ENCODE measurements at regions not wholly inside any gene's neighbourhood (a gene's known extent, or its start where the extent isn't known, plus 50 kb on each side); places are given as distances from the start of the nearest gene placed in this dataset.

DNA sequence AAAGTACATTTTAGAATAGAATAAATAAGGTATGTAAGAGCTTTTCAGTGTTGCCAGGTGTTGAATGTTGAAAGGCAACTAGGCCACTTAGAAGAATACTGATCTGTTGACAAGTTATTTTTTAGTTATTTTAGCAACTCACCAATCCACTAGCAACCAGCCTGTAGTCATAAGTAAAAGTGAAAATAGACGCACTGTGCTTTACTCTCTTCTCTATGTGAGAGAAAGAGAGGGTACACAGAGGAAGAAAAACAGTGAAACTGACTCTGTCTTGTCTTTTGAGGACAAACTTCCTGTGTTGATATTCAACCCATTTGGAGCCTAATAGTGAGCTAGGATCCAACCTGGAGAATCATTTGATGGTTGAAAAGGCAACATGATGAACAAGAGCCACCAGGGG, 327.1 kb upstream of the GOLIM4 start:
- Histone ChIP-seq H3K9me3 (ENCODE audit: control insufficient read depth in 1 of 2, insufficient read depth in 1 of 2, low read depth in 1 of 2, low read length in 2 of 2) (no peaks in the 10 kb centered on the region), H3K4me1 (ENCODE audit: control insufficient read depth in 1 of 2, insufficient read depth in 2 of 2, low read length in 2 of 2) (no peaks in the 10 kb centered on the region), H3K9ac (ENCODE audit: low read length) (no peak overlapping the region), H3K27ac (ENCODE audit: low read depth, low read length) (no peak overlapping the region), H3K79me2 (ENCODE audit: insufficient read depth, low read length) (no peaks in the 10 kb centered on the region), H3K4me2 (ENCODE audit: low read length) (no peak overlapping the region), H2AFZ (ENCODE audit: low read depth, low read length, poor library complexity, severe bottlenecking) (no peak overlapping the region), H3K9me2 (ENCODE audit: insufficient read depth) (no peaks in the 10 kb centered on the region), H3K4me3 (replicated peaks in 1 of 2; ENCODE audit: low read depth in 1 of 2, low read length in 2 of 2) (no peak overlapping the region), H3K36me3 (ENCODE audit: control insufficient read depth in 1 of 2, insufficient read depth in 2 of 2, low read length in 2 of 2) (no peaks in the 10 kb centered on the region), H3K27me3 (ENCODE audit: insufficient read depth, low read length) (peaks cover 10% of the 10 kb centered on the region; the same call in 1 of the 2 replicates), H4K20me1 (ENCODE audit: insufficient read depth) (no peaks in the 10 kb centered on the region)
- DNase-seq (ENCODE audit: low read depth, low spot score): no peak
- TF ChIP-seq EGR1 (IDR thresholded peaks at IDR 0.05; ENCODE audit: low read depth): no peak
- TF ChIP-seq, protein P1, sequence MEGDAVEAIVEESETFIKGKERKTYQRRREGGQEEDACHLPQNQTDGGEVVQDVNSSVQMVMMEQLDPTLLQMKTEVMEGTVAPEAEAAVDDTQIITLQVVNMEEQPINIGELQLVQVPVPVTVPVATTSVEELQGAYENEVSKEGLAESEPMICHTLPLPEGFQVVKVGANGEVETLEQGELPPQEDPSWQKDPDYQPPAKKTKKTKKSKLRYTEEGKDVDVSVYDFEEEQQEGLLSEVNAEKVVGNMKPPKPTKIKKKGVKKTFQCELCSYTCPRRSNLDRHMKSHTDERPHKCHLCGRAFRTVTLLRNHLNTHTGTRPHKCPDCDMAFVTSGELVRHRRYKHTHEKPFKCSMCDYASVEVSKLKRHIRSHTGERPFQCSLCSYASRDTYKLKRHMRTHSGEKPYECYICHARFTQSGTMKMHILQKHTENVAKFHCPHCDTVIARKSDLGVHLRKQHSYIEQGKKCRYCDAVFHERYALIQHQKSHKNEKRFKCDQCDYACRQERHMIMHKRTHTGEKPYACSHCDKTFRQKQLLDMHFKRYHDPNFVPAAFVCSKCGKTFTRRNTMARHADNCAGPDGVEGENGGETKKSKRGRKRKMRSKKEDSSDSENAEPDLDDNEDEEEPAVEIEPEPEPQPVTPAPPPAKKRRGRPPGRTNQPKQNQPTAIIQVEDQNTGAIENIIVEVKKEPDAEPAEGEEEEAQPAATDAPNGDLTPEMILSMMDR (IDR thresholded peaks at IDR 0.05 in 2 of 3, conservative IDR thresholded peaks at IDR 0.05 in 1 of 3; ENCODE audit: borderline replicate concordance in 1 of 3, insufficient read depth in 1 of 3, low read depth in 2 of 3, low read length in 2 of 3): 0 out of 6 replicates have a peak, but pooled peaks of 1 of the 3 experiments have one; percentile 22
- ChIA-PET POLR2A (no interaction called here), CTCF (no interaction called here), RAD21 (ENCODE audit: low non-redundant PET in 1 of 2, low total read pairs in 2 of 2, uncharacterized antibody in 2 of 2, unreplicated experiment in 2 of 2) (no interaction called here)
- intact Hi-C loops (cut with micrococcal nuclease): no loop called here
- ATAC-seq: no peak
- BruUV-seq (replicated peaks): no TSS peak

DNA sequence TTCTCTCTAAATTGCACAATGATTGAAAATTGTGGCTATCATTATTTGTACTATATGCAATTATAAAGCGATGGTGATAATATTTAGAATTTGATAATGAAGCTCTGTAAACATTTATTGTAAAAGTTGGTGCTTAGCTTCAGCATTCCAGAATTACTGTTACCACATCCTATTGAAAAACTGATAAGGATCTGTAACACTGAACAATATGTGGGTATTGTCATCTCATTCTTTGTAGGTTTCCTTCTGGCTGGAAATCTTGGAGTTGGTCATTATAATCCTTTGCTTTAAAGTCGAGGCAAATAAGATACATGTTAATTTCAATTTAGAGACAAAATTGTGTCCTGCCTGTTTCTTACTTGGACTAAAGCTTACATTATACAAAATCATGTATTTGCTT, 323.4 kb upstream of the GOLIM4 start:
- POLR2A ChIA-PET: no interaction called here
- H3K4me2 ChIP-seq (ENCODE audit: low read length): no peak overlapping the region
- no TSS peak for BruUV-seq (replicated peaks)

More for the DNA sequence above, 323.4 kb upstream of the GOLIM4 start:
- RAD21 ChIA-PET (ENCODE audit: low non-redundant PET in 1 of 2, low total read pairs in 2 of 2, uncharacterized antibody in 2 of 2, unreplicated experiment in 2 of 2): no interaction called here
- no peaks in the 10 kb centered on the region for H3K79me2 ChIP-seq (ENCODE audit: insufficient read depth, low read length)
- H3K4me3 ChIP-seq (replicated peaks in 1 of 2; ENCODE audit: low read depth in 1 of 2, low read length in 2 of 2): no peak overlapping the region
- H3K27me3 ChIP-seq (ENCODE audit: insufficient read depth, low read length): peaks cover 16% of the 10 kb centered on the region; the same call in 1 of the 2 replicates
- no peaks in the 10 kb centered on the region for H3K9me2 ChIP-seq (ENCODE audit: insufficient read depth)
- CTCF ChIA-PET: no interaction called here
- H4K20me1 ChIP-seq (ENCODE audit: insufficient read depth): no peaks in the 10 kb centered on the region; the same call in 1 of the 2 replicates
- intact Hi-C loops (cut with micrococcal nuclease): no loop called here
- no peak overlapping the region for H3K9ac ChIP-seq (ENCODE audit: low read length)
- no peaks in the 10 kb centered on the region for H3K4me1 ChIP-seq (ENCODE audit: control insufficient read depth in 1 of 2, insufficient read depth in 2 of 2, low read length in 2 of 2)
- DNase-seq (ENCODE audit: low read depth, low spot score) (no peak), ATAC-seq (no peak)
- H3K9me3 ChIP-seq (ENCODE audit: control insufficient read depth in 1 of 2, insufficient read depth in 1 of 2, low read depth in 1 of 2, low read length in 2 of 2): no peaks in the 10 kb centered on the region
- no peaks in the 10 kb centered on the region for H3K36me3 ChIP-seq (ENCODE audit: control insufficient read depth in 1 of 2, insufficient read depth in 2 of 2, low read length in 2 of 2)
- H3K27ac ChIP-seq (ENCODE audit: low read depth, low read length): no peak overlapping the region
- TF ChIP-seq RAD21 (IDR thresholded peaks at IDR 0.05; ENCODE audit: low read depth) (no peak), SIN3A (IDR thresholded peaks at IDR 0.05; ENCODE audit: low read depth) (no peak), CEBPB (IDR thresholded peaks at IDR 0.05; ENCODE audit: low read depth) (no peak), EGR1 (IDR thresholded peaks at IDR 0.05; ENCODE audit: low read depth) (no peak)
- TF ChIP-seq, protein P2, sequence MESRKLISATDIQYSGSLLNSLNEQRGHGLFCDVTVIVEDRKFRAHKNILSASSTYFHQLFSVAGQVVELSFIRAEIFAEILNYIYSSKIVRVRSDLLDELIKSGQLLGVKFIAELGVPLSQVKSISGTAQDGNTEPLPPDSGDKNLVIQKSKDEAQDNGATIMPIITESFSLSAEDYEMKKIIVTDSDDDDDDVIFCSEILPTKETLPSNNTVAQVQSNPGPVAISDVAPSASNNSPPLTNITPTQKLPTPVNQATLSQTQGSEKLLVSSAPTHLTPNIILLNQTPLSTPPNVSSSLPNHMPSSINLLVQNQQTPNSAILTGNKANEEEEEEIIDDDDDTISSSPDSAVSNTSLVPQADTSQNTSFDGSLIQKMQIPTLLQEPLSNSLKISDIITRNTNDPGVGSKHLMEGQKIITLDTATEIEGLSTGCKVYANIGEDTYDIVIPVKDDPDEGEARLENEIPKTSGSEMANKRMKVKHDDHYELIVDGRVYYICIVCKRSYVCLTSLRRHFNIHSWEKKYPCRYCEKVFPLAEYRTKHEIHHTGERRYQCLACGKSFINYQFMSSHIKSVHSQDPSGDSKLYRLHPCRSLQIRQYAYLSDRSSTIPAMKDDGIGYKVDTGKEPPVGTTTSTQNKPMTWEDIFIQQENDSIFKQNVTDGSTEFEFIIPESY (IDR thresholded peaks at IDR 0.05; ENCODE audit: extremely low read depth, insufficient replicate concordance, low read length): no peak
- TF ChIP-seq, protein P3, sequence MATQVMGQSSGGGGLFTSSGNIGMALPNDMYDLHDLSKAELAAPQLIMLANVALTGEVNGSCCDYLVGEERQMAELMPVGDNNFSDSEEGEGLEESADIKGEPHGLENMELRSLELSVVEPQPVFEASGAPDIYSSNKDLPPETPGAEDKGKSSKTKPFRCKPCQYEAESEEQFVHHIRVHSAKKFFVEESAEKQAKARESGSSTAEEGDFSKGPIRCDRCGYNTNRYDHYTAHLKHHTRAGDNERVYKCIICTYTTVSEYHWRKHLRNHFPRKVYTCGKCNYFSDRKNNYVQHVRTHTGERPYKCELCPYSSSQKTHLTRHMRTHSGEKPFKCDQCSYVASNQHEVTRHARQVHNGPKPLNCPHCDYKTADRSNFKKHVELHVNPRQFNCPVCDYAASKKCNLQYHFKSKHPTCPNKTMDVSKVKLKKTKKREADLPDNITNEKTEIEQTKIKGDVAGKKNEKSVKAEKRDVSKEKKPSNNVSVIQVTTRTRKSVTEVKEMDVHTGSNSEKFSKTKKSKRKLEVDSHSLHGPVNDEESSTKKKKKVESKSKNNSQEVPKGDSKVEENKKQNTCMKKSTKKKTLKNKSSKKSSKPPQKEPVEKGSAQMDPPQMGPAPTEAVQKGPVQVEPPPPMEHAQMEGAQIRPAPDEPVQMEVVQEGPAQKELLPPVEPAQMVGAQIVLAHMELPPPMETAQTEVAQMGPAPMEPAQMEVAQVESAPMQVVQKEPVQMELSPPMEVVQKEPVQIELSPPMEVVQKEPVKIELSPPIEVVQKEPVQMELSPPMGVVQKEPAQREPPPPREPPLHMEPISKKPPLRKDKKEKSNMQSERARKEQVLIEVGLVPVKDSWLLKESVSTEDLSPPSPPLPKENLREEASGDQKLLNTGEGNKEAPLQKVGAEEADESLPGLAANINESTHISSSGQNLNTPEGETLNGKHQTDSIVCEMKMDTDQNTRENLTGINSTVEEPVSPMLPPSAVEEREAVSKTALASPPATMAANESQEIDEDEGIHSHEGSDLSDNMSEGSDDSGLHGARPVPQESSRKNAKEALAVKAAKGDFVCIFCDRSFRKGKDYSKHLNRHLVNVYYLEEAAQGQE (IDR thresholded peaks at IDR 0.05; ENCODE audit: low read depth): no peak
- no peak overlapping the region for H2AFZ ChIP-seq (ENCODE audit: low read depth, low read length, poor library complexity, severe bottlenecking)
